ENCODE measurements at regions not wholly inside any gene's neighbourhood (a gene's known extent, or its start where the extent isn't known, plus 50 kb on each side); places are given as distances from the start of the nearest gene placed in this dataset.
A peak's percentile ranks its signal among the peaks of the same experiment; 100 is the strongest.

DNA sequence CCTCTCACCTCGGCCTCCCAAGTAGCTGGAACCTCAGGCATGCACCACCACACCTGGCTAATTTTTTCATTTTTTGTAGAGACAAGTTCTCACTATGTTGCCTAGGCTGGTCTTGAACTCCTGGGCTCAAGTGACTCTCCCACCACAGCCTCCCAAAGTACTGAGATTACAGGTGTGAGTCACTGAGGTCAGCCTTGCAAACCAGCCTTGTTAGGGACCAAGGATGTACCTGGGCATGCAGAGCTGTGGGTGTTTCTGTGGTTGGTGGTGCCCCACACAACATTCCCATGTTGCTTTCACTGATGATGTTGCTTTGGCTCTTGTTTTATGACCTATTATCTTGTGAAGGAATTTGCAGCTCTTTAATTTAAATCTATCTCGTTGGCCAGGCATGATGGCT, 54.8 kb downstream of the OTUD1 start:
- DNase-seq (no peak), ATAC-seq (no peak)
- H3K27me3 ChIP-seq, result no peaks in the 10 kb centered on the region
- H3K4me3 ChIP-seq, result no peak overlapping the region
- TF ChIP-seq, protein P1, sequence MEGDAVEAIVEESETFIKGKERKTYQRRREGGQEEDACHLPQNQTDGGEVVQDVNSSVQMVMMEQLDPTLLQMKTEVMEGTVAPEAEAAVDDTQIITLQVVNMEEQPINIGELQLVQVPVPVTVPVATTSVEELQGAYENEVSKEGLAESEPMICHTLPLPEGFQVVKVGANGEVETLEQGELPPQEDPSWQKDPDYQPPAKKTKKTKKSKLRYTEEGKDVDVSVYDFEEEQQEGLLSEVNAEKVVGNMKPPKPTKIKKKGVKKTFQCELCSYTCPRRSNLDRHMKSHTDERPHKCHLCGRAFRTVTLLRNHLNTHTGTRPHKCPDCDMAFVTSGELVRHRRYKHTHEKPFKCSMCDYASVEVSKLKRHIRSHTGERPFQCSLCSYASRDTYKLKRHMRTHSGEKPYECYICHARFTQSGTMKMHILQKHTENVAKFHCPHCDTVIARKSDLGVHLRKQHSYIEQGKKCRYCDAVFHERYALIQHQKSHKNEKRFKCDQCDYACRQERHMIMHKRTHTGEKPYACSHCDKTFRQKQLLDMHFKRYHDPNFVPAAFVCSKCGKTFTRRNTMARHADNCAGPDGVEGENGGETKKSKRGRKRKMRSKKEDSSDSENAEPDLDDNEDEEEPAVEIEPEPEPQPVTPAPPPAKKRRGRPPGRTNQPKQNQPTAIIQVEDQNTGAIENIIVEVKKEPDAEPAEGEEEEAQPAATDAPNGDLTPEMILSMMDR (IDR thresholded peaks at IDR 0.05), result no peak
- TF ChIP-seq POLR2A (IDR thresholded peaks at IDR 0.05), result no peak
- intact Hi-C loops (cut with DNase I), result no loop called here
- H3K27ac ChIP-seq, result no peak overlapping the region
- WGBS, 2 donors, result 60 to 74% methylated on average over 2 of the region's 2 CpGs
- no peaks in the 10 kb centered on the region for H3K36me3 ChIP-seq (replicated peaks in 1 of 2; ENCODE audit: insufficient read depth in 1 of 2, low read depth in 2 of 2)
- H3K9me3 ChIP-seq, result no peaks in the 10 kb centered on the region
- no peaks in the 10 kb centered on the region for H3K4me1 ChIP-seq

DNA sequence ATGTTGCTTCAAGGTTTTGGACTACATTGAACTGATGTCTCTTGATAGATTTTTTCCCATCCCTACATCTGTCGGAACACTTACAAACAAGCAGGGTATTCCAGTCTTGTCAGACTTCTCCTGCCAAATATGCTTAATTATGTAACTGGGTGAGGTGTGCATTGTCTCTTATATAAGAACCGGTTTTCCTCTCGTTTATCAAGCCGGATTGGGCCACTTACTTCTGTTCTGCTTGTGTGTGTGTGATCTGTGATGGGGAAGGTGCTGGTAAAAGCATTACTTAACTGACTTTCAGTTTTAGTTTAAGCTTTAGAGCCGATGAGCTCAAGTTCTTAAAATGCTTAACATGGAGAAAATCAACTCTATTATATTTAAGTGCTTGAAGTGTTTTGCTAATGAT, 57.9 kb downstream of the OTUD1 start:
- Histone ChIP-seq H3K4me1 (no peaks in the 10 kb centered on the region), H3K36me3 (replicated peaks in 1 of 2; ENCODE audit: insufficient read depth in 1 of 2, low read depth in 2 of 2) (no peaks in the 10 kb centered on the region), H3K4me3 (no peak overlapping the region), H3K27me3 (no peaks in the 10 kb centered on the region), H3K9me3 (no peaks in the 10 kb centered on the region), H3K27ac (no peak overlapping the region)
- intact Hi-C loops (cut with DNase I), result no loop called here
- no peak for DNase-seq
- no peak for ATAC-seq
- no peak for TF ChIP-seq POLR2A (IDR thresholded peaks at IDR 0.05)
- TF ChIP-seq, protein P1 (IDR thresholded peaks at IDR 0.05), result no peak
- 29 to 31% methylated on average over 5 of the region's 5 CpGs for WGBS, 2 donors

DNA sequence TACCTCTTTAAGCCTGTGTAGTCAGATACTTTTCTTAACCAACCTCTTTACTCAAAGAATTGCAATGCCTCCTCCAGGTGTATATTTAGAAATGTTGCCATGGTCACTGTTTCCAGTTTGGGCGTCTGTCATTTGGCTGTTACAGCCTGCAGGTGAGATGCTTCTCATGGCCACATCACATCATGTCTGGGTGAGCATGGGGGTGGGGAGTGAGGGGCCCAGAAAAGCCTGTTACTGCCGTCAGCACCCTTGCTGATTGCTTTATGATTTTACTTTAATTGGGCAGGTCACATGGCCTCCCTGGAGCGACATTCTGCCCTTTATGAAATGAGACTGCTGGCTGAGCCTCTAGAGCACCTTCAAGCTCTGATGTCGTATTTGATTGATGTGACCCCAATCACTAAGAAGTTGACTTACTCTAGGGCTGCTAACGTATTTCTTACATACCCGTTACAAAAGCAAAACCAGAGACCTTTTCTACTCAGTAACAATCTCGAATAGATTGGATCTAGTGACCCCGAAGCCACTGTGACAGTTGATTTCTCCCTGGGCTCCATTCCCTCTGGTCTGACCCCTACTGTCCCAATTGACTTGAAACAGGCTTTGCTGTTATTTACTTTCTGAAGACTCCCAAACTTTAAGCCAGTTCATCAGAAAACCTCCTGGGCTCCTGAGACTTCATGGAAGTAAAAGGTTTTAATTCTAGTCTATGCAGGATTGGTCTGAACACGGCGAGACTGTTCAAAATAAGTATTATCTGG, 60.7 kb downstream of the OTUD1 start:
- Histone ChIP-seq H3K27me3 (no peaks in the 10 kb centered on the region), H3K4me3 (no peak overlapping the region), H3K36me3 (replicated peaks in 1 of 2; ENCODE audit: insufficient read depth in 1 of 2, low read depth in 2 of 2) (no peaks in the 10 kb centered on the region), H3K4me1 (no peaks in the 10 kb centered on the region), H3K27ac (no peak overlapping the region), H3K9me3 (no peaks in the 10 kb centered on the region)
- TF ChIP-seq, protein P1 (IDR thresholded peaks at IDR 0.05), result no peak
- no peak for TF ChIP-seq POLR2A (IDR thresholded peaks at IDR 0.05)
- ATAC-seq (no peak), DNase-seq (peak; percentile 8 to 22 (median 14))
- intact Hi-C loops (cut with DNase I), result no loop called here
- WGBS, 2 donors, result 51 to 54% methylated on average over 10 of the region's 10 CpGs

DNA sequence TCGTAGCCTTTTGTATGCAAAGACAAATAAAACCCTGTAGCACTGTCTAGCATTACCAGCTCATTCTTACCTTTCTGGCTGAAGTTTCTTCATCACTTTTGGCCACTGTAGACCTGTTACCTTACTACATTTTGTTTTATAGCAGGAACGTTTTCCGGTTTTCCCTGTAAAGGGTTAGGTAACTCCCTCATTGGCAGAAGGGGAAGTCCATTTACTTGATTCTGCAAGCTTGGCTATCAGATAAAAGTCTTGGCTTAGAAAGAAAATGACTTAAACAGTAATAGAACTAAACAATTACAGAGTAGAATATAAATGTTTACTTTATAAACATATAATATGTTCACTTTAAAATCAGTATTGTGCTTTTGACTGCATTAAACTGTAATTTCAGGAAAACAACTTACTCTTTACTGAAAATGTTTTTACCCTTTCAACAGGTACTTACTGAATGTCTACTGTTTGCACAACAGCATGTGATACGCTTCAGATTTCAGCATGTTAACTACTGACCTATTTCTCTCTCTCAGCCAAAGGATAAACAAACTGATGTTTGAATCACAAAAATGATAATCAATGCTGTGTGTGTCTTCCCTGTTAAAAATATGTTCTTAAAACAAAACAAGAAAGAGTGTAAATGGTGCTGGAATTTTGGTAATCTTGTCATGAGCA, 67.1 kb downstream of the OTUD1 start:
- DNase-seq (no peak), ATAC-seq (no peak)
- intact Hi-C loops (cut with DNase I), result no loop called here
- TF ChIP-seq, protein P1 (IDR thresholded peaks at IDR 0.05), result no peak
- TF ChIP-seq POLR2A (IDR thresholded peaks at IDR 0.05), result no peak
- H3K27ac ChIP-seq, result no peak overlapping the region
- H3K27me3 ChIP-seq, result no peaks in the 10 kb centered on the region
- WGBS, 2 donors, result 47 to 49% methylated on average over 4 of the region's 4 CpGs
- H3K9me3 ChIP-seq, result no peaks in the 10 kb centered on the region
- no peaks in the 10 kb centered on the region for H3K4me1 ChIP-seq
- H3K36me3 ChIP-seq (replicated peaks in 1 of 2; ENCODE audit: insufficient read depth in 1 of 2, low read depth in 2 of 2), result no peaks in the 10 kb centered on the region
- H3K4me3 ChIP-seq, result no peak overlapping the region

All from body of pancreas (tissue), 4 donors.